ENCODE measurements at regions not wholly inside any gene's neighbourhood (a gene's known extent, or its start where the extent isn't known, plus 50 kb on each side); places are given as distances from the start of the nearest gene placed in this dataset.

- Histone ChIP-seq H3K4me3 (no peak overlapping the region), H3K36me3 (no peaks in the 10 kb centered on the region), H3K27ac (no peak overlapping the region), H3K9me3 (no peaks in the 10 kb centered on the region), H3K27me3 (no peaks in the 10 kb centered on the region), H3K4me1 (no peaks in the 10 kb centered on the region)
- ATAC-seq: no peak
- TF ChIP-seq EP300 (IDR thresholded peaks at IDR 0.05): no peak
- no peak for TF ChIP-seq POLR2AphosphoS5 (IDR thresholded peaks at IDR 0.05)
- no peak for TF ChIP-seq CTCF (IDR thresholded peaks at IDR 0.05)
- TF ChIP-seq POLR2A (IDR thresholded peaks at IDR 0.05): no peak
- WGBS, 2 donors (ENCODE audit: low coverage in 1 of 2): 79% methylated on average over 2 of the region's 2 CpGs
Observed at GRCh38 chr3:152997526-152997925, 162.6 kb downstream of the P2RY1 start.

GRCh38 chr3:152998591-152998990, 163.4 kb upstream of the RAP2B start:
- no peak for ATAC-seq
- 84 to 87% methylated on average over 3 to 4 of the region's 4 CpGs for WGBS, 2 donors (ENCODE audit: low coverage in 1 of 2)
- no peaks in the 10 kb centered on the region for H3K4me1 ChIP-seq
- H3K36me3 ChIP-seq: no peaks in the 10 kb centered on the region
- H3K27ac ChIP-seq: no peak overlapping the region
- TF ChIP-seq POLR2A (IDR thresholded peaks at IDR 0.05): no peak
- no peak for TF ChIP-seq POLR2AphosphoS5 (IDR thresholded peaks at IDR 0.05)
- TF ChIP-seq EP300 (IDR thresholded peaks at IDR 0.05): no peak
- no peak for TF ChIP-seq CTCF (IDR thresholded peaks at IDR 0.05)
- H3K9me3 ChIP-seq: no peaks in the 10 kb centered on the region
- H3K4me3 ChIP-seq: no peak overlapping the region
- no peaks in the 10 kb centered on the region for H3K27me3 ChIP-seq

- H3K4me3 ChIP-seq: no peak overlapping the region
- H3K27ac ChIP-seq: no peak overlapping the region
- H3K9me3 ChIP-seq: no peaks in the 10 kb centered on the region
- ATAC-seq: no peak
- H3K36me3 ChIP-seq: no peaks in the 10 kb centered on the region
- H3K4me1 ChIP-seq: no peaks in the 10 kb centered on the region
- no peak for TF ChIP-seq EP300 (IDR thresholded peaks at IDR 0.05)
- no peak for TF ChIP-seq POLR2AphosphoS5 (IDR thresholded peaks at IDR 0.05)
- TF ChIP-seq POLR2A (IDR thresholded peaks at IDR 0.05): no peak
- no peak for TF ChIP-seq CTCF (IDR thresholded peaks at IDR 0.05)
- WGBS, 2 donors (ENCODE audit: low coverage in 1 of 2): 78 to 96% methylated on average over 2 of the region's 2 CpGs
- H3K27me3 ChIP-seq: no peaks in the 10 kb centered on the region
Observed at GRCh38 chr3:153000325-153000724, 161.7 kb upstream of the RAP2B start.

- Histone ChIP-seq H3K9me3 (no peaks in the 10 kb centered on the region), H3K4me1 (no peaks in the 10 kb centered on the region), H3K27me3 (no peaks in the 10 kb centered on the region), H3K36me3 (no peaks in the 10 kb centered on the region), H3K4me3 (no peak overlapping the region), H3K27ac (no peak overlapping the region)
- ATAC-seq: no peak
- 71 to 72% methylated on average over 4 of the region's 4 CpGs for WGBS, 2 donors (ENCODE audit: low coverage in 1 of 2)
- TF ChIP-seq CTCF (IDR thresholded peaks at IDR 0.05): no peak
- TF ChIP-seq POLR2AphosphoS5 (IDR thresholded peaks at IDR 0.05): no peak
- no peak for TF ChIP-seq POLR2A (IDR thresholded peaks at IDR 0.05)
- no peak for TF ChIP-seq EP300 (IDR thresholded peaks at IDR 0.05)
Observed at GRCh38 chr3:153001210-153002078, 160.6 kb upstream of the RAP2B start.

- ATAC-seq: no peak
- Histone ChIP-seq H3K4me3 (no peak overlapping the region), H3K27ac (no peak overlapping the region), H3K27me3 (no peaks in the 10 kb centered on the region), H3K36me3 (no peaks in the 10 kb centered on the region), H3K9me3 (no peaks in the 10 kb centered on the region), H3K4me1 (no peaks in the 10 kb centered on the region)
- no peak for TF ChIP-seq EP300 (IDR thresholded peaks at IDR 0.05)
- TF ChIP-seq CTCF (IDR thresholded peaks at IDR 0.05): no peak
- no peak for TF ChIP-seq POLR2AphosphoS5 (IDR thresholded peaks at IDR 0.05)
- no peak for TF ChIP-seq POLR2A (IDR thresholded peaks at IDR 0.05)
- whole genome bisulfite sequencing, 2 donors (ENCODE audit: low coverage in 1 of 2): 73 to 83% methylated on average over 2 of the region's 2 CpGs
Observed at GRCh38 chr3:153003441-153003840, 158.6 kb upstream of the RAP2B start.
